Loucy (cell line): ENCODE measurements at regions not wholly inside any gene's neighbourhood (a gene's known extent, or its start where the extent isn't known, plus 50 kb on each side); places are given as distances from the start of the nearest gene placed in this dataset.

Experiments
- H2AFZ ChIP-seq: fragments of 200-600 bp; sonication (generic); 2 replicates; pipeline ENCODE4 v1.6.0; 2016; ENCODE audit warnings: antibody characterized with exemption, mild to moderate bottlenecking, low read length, moderate library complexity
- H3F3A ChIP-seq: fragments of 200-600 bp; 2 replicates; pipeline ENCODE4 v1.6.0; 2016; ENCODE audit warnings: antibody characterized with exemption, low read depth, mild to moderate bottlenecking
- H3K27me3 ChIP-seq: fragments of 200-600 bp; sonication (generic); 2 replicates; pipeline ENCODE4 v1.6.1; 2014; ENCODE audit warnings: low read length, mild to moderate bottlenecking; ENCODE audit not compliant: insufficient read depth, poor library complexity, severe bottlenecking
- H3K36me3 ChIP-seq: fragments of 200-600 bp; sonication (generic); 2 replicates; pipeline ENCODE4 v1.6.1; 2016; ENCODE audit warnings: low read length; ENCODE audit not compliant: insufficient read depth
- H3K4me1 ChIP-seq: fragments of 200-600 bp; sonication (generic); 2 replicates; pipeline ENCODE4 v1.5.1; 2014; ENCODE audit warnings: low read length, mild to moderate bottlenecking; ENCODE audit not compliant: insufficient read depth, poor library complexity, severe bottlenecking
- H3K4me2 ChIP-seq: fragments of 200-600 bp; sonication (generic); 2 replicates; pipeline ENCODE4 v1.6.0; 2014; ENCODE audit warnings: antibody characterized with exemption, low read length, low read depth, mild to moderate bottlenecking; ENCODE audit not compliant: poor library complexity, severe bottlenecking
- H3K4me3 ChIP-seq: fragments of 200-600 bp; sonication (generic); 2 replicates; pipeline ENCODE4 v1.5.1; 2014; ENCODE audit warnings: low read length, mild to moderate bottlenecking, mixed read lengths; ENCODE audit not compliant: poor library complexity, severe bottlenecking
- H3K79me2 ChIP-seq: fragments of 200-600 bp; sonication (generic); 2 replicates; pipeline ENCODE4 v1.6.1; 2014; ENCODE audit warnings: low read length; ENCODE audit not compliant: insufficient read depth
- H3K9ac ChIP-seq: fragments of 200-600 bp; sonication (generic); 2 replicates; pipeline ENCODE4 v1.6.0; 2014; ENCODE audit warnings: mild to moderate bottlenecking, low read depth, low read length, moderate library complexity; ENCODE audit not compliant: poor library complexity, severe bottlenecking
- H3K9me2 ChIP-seq: fragments of 200-600 bp; sonication (generic); replicated peaks from 2 replicates; pipeline ENCODE4 v1.6.1; 2016; ENCODE audit warnings: low read depth, low read length, mixed read lengths
- H3K9me3 ChIP-seq: fragments of 200-600 bp; sonication (generic); 2 replicates; pipeline ENCODE4 v1.6.1; 2014; ENCODE audit warnings: mild to moderate bottlenecking, antibody characterized with exemption, low read length, low read depth; ENCODE audit not compliant: insufficient read depth
- H4K20me1 ChIP-seq: fragments of 200-600 bp; sonication (generic); 2 replicates; pipeline ENCODE4 v1.6.0; 2014; ENCODE audit warnings: antibody characterized with exemption, low read length, mild to moderate bottlenecking; ENCODE audit not compliant: insufficient read depth, poor library complexity, severe bottlenecking
- EZH2phosphoT487 ChIP-seq: fragments of 200-600 bp; IDR thresholded peaks from 2 replicates; pipeline ENCODE4 v1.6.1; 2018; ENCODE audit warnings: antibody characterized with exemption, mild to moderate bottlenecking, moderate library complexity, borderline replicate concordance
- TF ChIP-seq, protein P1 (sequence below): fragments of 200-600 bp; sonication (generic); conservative IDR thresholded peaks from 2 replicates; pipeline ENCODE4 v1.5.1; 2014; ENCODE audit warnings: mild to moderate bottlenecking, antibody characterized with exemption, low read length

- Histone ChIP-seq H3F3A (no peaks in the 10 kb centered on the region), H3K4me1 (no peaks in the 10 kb centered on the region), H3K27me3 (no peaks in the 10 kb centered on the region), H3K9me2 (no peaks in the 10 kb centered on the region), H3K9ac (no peak overlapping the region), H4K20me1 (no peaks in the 10 kb centered on the region), H3K36me3 (no peaks in the 10 kb centered on the region), H2AFZ (no peak overlapping the region), H3K9me3 (no peaks in the 10 kb centered on the region), H3K4me3 (no peak overlapping the region), H3K79me2 (no peaks in the 10 kb centered on the region), H3K4me2 (no peak overlapping the region)
- TF ChIP-seq EZH2phosphoT487: no peak
- TF ChIP-seq, protein P1, sequence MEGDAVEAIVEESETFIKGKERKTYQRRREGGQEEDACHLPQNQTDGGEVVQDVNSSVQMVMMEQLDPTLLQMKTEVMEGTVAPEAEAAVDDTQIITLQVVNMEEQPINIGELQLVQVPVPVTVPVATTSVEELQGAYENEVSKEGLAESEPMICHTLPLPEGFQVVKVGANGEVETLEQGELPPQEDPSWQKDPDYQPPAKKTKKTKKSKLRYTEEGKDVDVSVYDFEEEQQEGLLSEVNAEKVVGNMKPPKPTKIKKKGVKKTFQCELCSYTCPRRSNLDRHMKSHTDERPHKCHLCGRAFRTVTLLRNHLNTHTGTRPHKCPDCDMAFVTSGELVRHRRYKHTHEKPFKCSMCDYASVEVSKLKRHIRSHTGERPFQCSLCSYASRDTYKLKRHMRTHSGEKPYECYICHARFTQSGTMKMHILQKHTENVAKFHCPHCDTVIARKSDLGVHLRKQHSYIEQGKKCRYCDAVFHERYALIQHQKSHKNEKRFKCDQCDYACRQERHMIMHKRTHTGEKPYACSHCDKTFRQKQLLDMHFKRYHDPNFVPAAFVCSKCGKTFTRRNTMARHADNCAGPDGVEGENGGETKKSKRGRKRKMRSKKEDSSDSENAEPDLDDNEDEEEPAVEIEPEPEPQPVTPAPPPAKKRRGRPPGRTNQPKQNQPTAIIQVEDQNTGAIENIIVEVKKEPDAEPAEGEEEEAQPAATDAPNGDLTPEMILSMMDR: no peak
Measured at GRCh38 chr2:108165729-108166128, 74.0 kb upstream of the SULT1C3 start.

GRCh38 chr2:108167699-108168098, 72.1 kb upstream of the SULT1C3 start:
- Histone ChIP-seq H3K9me2 (no peaks in the 10 kb centered on the region), H3K4me2 (no peak overlapping the region), H4K20me1 (no peaks in the 10 kb centered on the region), H3K36me3 (no peaks in the 10 kb centered on the region), H3K9ac (no peak overlapping the region), H3F3A (no peaks in the 10 kb centered on the region), H3K9me3 (no peaks in the 10 kb centered on the region), H3K4me1 (no peaks in the 10 kb centered on the region), H2AFZ (no peak overlapping the region), H3K27me3 (no peaks in the 10 kb centered on the region), H3K79me2 (no peaks in the 10 kb centered on the region), H3K4me3 (no peak overlapping the region)
- TF ChIP-seq, protein P1: no peak
- no peak for TF ChIP-seq EZH2phosphoT487

DNA sequence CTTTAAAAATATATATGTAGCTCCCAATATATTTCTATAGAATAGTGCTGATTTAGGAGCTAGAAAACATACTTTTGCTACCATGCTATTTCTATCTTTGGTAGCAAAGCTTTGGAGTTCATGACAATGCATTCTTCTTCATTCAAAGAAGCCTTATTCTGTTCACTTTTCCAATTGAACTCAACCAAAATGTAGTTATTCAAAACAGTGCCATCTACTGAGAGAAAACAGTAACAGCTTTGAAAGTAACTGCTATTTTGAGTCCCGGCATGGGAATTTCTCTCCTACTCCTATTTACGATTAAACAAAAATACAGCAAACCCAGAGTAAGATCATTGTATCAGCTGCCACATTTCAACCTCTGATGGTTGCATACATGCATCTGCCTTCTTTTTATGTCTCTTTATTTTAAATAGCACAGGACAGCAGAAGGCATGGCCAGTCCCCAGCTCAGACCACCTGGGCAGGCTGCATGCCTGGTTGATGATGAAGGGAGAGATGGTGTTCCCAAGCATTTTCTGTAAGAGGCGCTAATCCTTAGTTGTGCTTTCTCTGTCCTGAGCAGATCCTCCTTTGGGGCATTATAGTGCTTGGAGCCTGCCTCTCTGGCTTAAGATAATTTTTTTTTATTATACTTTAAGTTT, 69.7 kb upstream of the SULT1C3 start:
- no peak overlapping the region for H3K9ac ChIP-seq
- H3K9me2 ChIP-seq: no peaks in the 10 kb centered on the region
- no peaks in the 10 kb centered on the region for H3K79me2 ChIP-seq
- H3K36me3 ChIP-seq: no peaks in the 10 kb centered on the region
- TF ChIP-seq, protein P1: peak; percentile 72
- TF ChIP-seq EZH2phosphoT487: no peak
- H3K9me3 ChIP-seq: no peaks in the 10 kb centered on the region
- H3F3A ChIP-seq: no peaks in the 10 kb centered on the region
- H3K27me3 ChIP-seq: no peaks in the 10 kb centered on the region
- H3K4me1 ChIP-seq: no peaks in the 10 kb centered on the region
- H3K4me3 ChIP-seq: no peak overlapping the region
- no peak overlapping the region for H3K4me2 ChIP-seq
- peak overlapping the region; percentile 11; the same call in 1 of the 2 replicates for H2AFZ ChIP-seq
- H4K20me1 ChIP-seq: no peaks in the 10 kb centered on the region
